ENCODE measurements at regions not wholly inside any gene's neighbourhood (a gene's known extent, or its start where the extent isn't known, plus 50 kb on each side); places are given as distances from the start of the nearest gene placed in this dataset.
"Not testable (repeated sequence)": the region's sequence is repeated elsewhere in the genome, so short reads cannot be mapped to it uniquely, and the experiment has no call there.

- DNase-seq = no peak
These were observed 1224.1 kb upstream of the SEL1L start for GRCh38 chr14:82757776-82758175.

- DNase-seq = no peak
These were observed 1226.0 kb upstream of the SEL1L start for GRCh38 chr14:82759656-82760055.

DNA sequence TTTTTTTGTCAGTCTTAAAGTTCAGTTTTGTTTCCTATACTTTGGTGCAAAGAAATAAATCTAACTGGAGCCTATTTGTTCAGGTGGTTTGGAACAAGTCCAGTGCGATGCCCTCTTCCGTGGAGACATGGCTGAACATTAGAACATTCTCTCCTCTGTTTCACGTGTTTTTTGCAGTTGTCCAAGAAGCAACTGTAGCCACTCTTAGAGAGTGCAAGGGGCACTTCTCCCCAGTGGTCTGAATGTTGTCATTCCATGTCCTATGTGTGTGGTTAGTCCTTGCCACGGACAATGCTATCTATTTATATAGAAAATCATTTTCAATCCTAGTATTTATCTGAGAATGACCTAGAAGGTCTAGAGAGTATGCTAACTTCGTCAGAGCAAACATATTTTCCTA lies 1232.5 kb upstream of the SEL1L start:
- no peak for DNase-seq

DNA sequence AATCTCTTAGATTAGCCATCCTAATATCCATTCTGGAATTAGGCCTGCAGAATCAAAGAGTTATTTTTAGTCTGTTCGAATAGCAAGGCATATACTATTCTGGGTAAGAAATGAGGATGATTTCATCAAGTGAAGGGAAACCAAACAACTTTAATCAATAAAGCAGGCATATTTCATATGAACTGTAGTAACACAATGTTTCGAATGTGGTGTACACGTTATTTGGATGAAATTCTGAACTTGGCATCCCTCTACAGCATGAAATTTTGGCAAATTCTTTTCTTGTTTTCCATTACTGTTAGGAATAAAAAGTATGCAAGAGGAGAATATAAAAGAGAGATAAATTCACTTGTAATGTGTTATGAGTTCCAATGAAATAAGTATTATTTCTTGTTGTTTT lies 1233.3 kb upstream of the SEL1L start:
- DNase-seq = no peak

DNA sequence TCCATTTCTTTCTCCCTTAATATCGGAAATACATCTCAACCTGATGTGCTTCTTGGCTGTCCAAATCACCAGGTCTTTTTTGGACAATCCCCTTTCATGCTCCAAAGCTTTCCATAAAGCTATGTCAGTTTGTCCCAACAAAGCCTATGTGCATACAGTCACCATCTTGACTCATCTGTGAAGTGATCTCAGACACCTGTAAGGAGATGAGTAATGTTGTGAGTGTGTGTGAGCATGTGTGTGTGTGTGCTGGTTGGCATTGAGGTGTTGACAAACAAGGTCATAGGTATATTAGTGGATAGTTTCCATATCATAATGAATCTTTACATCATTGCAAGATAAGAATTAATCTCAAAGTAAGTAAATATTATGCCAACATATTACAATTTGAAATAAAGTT lies 1243.3 kb upstream of the SEL1L start:
- no peak for DNase-seq

- DNase-seq = no peak
These were observed 1244.4 kb upstream of the SEL1L start for GRCh38 chr14:82778008-82778590.

DNA sequence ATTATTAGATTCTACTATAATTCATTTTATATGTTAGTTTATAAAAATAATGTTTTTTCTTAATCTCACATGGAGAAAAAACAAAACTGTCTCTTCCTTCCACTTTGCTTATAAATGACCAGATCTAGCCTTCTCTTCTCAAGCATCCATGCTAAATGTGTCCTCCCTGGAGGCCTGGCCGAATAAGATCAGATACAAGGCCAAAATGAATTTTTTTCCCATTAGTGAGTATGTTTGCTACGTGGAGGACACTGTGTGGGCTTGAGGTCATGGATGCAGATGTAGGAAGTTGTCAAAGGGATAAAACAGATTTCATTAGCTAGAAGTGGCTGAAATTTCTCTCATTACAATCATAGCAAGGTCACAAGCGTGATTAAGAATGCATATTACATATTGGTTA lies 1244.9 kb upstream of the SEL1L start:
- no peak for DNase-seq

DNA sequence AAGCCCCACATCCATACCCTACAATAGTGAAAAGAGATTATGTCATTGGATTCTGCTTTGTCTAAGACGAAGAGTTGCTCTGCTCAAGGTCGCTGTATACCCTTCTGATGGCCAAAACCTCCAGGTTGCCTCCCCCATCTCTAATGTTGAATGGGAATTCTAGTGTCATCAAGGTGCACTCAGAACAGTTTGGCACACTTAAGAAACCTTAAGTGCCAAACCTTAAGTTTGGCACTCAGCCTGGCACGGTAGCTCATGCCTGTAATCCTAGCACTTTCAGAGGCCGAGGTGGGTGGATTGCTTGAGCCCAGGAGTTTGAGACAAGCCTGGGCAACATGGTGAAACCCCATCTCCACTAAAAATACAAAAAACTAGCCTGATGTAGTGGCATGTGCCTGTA lies 1245.6 kb upstream of the SEL1L start:
- no peak for DNase-seq

- no peak for DNase-seq
These were observed 1252.3 kb upstream of the SEL1L start for GRCh38 chr14:82785756-82786482.

DNA sequence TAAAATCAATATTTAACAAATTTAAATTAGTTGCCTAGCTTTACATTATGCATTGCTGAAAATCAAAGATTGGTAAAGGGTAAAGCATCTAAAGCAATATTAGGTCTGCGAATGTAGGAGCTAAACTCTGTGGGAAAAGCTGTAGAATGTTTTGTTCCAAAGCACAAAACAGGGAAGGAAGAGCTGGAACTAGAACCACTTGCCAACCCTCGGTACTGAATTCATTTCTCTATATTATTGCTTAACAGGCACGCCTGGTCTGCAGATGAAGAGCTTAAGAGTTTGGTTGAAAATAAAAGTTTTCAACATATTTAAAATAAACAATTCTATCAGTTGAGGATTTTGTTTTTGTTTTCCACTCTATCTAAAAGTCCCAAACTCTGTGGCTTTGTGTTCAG lies 1252.8 kb upstream of the SEL1L start:
- DNase-seq = no peak

DNA sequence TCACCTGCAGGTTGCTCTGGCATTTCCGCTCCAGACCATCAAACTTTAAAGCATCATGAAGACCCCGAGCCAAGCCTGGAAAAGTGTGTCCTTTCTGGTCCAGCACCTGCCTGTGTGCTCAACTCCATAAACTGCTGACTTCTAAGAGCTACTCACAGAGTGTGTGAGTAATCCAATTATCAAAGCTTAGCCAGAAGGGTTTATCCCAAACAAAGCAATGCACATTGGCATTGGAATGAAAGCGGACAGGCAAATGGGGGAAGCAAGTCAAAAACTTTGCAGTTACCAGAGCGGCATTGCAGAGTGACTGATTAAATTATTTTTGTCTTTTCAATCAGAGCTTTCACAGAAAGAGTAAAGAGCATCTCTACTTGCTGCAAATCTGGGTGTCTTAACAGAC lies 1262.4 kb upstream of the SEL1L start:
- no peak for DNase-seq

DNA sequence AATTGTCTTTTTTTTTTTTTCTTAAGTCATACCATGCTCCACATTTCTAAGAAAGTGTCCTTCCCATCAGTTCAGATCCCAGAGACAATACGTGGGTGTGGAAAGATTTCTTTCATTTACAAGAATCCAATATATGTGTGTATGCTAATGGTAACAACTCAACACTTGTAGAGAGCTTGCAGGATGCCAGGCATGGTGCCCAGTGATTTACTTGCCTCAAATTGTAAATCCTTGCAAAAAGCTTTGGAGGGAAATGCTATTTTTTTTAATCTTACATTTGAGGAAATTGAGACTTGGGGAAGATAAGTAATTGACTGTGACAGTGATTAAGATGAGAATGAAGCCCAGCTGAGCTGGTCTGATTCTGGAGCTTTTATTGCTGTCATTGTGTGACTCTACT lies 1264.6 kb upstream of the SEL1L start:
- no peak for DNase-seq

DNA sequence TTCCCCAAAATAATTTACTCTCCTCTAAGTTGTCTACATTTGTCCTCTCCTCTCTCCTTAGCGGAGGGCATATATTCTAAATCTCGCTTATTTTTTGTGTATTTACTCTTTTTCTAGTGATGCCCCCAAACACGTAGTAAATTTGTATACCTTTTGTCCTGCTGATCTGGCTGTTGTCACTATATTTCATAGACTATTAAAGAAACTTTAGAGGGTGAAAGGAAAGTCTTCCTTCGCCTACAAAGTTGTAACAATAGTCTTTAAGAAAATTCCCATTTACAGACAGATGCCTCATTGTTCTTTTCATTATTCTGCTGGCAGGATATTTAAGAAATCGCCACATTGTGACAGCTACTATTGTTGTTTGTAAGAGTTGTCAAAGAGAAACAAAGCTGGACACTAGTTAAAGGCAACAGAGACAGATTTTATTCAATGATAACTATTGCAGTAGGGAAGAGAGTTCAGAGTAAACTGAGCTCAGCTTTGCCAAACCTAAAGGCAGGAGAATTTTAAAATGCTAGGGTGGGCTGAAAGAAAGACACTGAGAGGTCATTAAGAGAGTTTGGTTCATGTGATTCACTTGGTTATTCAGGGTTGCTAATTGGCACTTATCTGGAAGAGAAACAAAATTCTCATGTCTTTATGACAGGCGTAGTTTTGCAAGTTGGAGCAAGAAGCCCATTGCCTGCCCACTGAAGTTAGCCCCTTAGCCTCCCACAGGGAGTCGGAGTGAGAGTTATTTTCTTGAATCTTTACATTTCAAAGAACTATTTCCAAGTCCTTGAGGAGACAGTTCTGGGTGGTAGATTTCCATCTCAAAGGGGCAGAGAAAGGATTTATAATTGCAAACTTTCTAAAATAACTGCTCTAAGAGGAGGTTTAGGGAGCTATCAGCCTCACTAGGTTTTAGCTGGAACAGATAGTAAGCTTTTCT lies 1272.5 kb upstream of the SEL1L start:
- no peak for DNase-seq

GRCh38 chr14:82811246-82811645 lies 1277.6 kb upstream of the SEL1L start:
- DNase-seq = no peak

DNA sequence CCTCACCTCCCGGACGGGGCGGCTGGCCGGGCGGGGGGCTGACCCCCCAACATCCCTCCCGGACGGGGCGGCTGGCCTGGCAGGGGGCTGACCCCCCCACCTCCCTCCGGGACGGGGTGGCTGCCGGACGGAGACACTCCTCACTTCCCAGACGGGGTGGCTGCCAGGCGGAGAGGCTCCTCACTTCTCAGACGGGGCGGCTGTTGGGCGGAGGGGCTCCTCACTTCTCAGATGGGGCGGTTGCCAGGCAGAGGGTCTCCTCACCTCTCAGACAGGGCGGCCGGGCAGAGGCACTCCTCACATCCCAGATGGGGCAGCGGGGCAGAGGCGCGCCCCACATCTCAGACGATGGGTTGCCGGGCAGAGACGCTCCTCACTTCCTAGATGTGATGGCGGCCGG lies 1280.7 kb upstream of the SEL1L start:
- DNase-seq = not testable (repeated sequence)

GRCh38 chr14:82830596-82830995 lies 1296.9 kb upstream of the SEL1L start:
- no peak for DNase-seq

GRCh38 chr14:82836256-82836950 lies 1302.8 kb upstream of the SEL1L start:
- DNase-seq = no peak

GRCh38 chr14:82837611-82838140 lies 1304.0 kb upstream of the SEL1L start:
- DNase-seq = no peak

DNA sequence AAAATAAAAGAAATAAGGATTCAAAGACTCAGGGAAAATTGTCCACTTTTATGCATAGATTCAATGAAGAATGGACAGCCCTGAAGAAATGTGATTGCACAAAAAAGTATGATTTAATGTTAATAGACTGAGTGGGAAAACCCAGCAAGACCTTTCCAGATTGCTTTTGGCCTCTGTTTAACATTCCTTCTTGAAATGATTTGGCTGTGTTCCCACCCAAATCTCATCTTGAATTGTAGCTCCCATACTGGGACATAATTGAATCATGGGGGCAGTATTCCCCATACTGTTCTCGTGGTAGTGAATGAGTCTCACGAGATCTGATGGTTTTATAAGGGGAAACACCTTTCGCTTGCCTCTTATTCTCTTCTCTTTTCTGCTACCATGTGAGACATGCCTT lies 1316.9 kb upstream of the SEL1L start:
- DNase-seq = no peak

GRCh38 chr14:82854131-82854530 lies 1320.5 kb upstream of the SEL1L start:
- DNase-seq = no peak

- DNase-seq = no peak
These were observed 1321.2 kb upstream of the SEL1L start for GRCh38 chr14:82854901-82855300.

DNA sequence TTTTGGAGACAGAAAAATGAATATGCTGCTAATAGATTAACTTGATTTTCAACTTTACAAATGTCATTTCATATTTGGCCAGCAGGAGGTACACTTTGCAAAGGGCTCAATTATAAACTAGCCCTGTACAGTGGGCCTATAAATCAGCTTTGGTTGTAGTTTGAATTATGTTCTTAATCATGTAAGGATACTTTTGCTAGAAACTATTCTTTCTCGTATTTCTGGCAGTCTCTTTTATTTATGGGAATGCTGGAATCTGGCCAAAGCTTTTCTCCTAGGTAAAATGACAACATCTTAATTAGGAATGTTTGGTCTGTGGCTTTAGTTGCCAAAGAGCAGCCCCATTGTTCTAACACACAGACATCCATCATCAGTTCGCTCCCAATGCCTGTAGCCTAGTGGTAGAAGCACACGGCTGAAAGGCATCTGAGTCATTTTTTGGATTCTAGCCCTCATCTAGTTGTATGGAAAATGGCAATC lies 1322.3 kb upstream of the SEL1L start:
- no peak for DNase-seq

DNA sequence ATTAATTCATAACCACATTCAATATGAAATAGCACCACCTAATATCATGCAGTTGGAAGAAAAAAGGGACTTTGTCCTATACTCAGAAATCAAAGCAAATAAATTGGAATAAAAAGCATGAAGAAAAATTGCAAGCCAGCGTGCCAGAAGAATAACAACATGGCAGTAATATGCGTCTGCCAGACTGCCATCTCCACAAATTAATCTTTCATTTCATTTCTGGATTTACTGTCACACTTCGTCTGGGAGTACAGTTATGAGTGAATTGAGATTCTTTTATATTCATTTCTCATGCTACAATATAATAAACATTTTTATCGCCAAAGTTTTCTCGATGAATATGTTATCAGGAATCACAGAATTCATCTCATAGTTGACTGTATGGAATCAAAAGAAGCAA lies 1327.7 kb upstream of the SEL1L start:
- no peak for DNase-seq

Measured in stimulated activated CD8-positive, alpha-beta memory T cell treated with anti-CD3 and anti-CD28 coated beads, Interleukin-4, amount 100 ng/mL, for 48 hours (primary cell).